ENCODE measurements at regions not wholly inside any gene's neighbourhood (a gene's known extent, or its start where the extent isn't known, plus 50 kb on each side); places are given as distances from the start of the nearest gene placed in this dataset.

DNA sequence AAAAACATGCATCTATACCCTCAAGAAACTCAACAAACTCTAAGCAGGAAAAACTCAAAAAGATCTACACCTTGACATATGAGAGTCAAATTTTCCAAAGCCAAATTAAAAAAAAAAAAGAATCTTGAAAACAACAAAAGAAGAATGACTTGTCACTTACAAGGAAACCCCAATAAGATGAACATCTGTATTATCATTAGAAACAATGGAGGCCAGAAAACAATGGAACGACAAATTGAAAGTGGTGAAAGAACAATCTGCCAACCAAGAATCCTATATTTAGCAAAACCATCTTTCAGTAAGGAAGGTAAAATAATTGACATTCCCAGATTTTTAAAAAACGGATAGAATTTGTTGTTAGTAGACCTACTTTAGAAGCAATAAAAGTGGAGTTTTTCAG, 516.8 kb downstream of the ACTR3B start:
- TF ChIP-seq, protein P1, sequence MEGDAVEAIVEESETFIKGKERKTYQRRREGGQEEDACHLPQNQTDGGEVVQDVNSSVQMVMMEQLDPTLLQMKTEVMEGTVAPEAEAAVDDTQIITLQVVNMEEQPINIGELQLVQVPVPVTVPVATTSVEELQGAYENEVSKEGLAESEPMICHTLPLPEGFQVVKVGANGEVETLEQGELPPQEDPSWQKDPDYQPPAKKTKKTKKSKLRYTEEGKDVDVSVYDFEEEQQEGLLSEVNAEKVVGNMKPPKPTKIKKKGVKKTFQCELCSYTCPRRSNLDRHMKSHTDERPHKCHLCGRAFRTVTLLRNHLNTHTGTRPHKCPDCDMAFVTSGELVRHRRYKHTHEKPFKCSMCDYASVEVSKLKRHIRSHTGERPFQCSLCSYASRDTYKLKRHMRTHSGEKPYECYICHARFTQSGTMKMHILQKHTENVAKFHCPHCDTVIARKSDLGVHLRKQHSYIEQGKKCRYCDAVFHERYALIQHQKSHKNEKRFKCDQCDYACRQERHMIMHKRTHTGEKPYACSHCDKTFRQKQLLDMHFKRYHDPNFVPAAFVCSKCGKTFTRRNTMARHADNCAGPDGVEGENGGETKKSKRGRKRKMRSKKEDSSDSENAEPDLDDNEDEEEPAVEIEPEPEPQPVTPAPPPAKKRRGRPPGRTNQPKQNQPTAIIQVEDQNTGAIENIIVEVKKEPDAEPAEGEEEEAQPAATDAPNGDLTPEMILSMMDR (IDR thresholded peaks at IDR 0.05): no peak
- TF ChIP-seq POLR2A (IDR thresholded peaks at IDR 0.05): no peak

Measured in Peyer's patch (tissue), 4 donors.